GM10266 (cell line): ENCODE measurements at regions not wholly inside any gene's neighbourhood (a gene's known extent, or its start where the extent isn't known, plus 50 kb on each side); places are given as distances from the start of the nearest gene placed in this dataset.

Source experiments
- DNase-seq: peaks from one replicate; pipeline ENCODE4 v3.0.0; 2012; ENCODE audit errors: extremely low spot score
- TF ChIP-seq, protein P1 (sequence below): IDR thresholded peaks from 2 replicates; pipeline ENCODE4 v1.5.1; 2012; ENCODE audit warnings: mild to moderate bottlenecking, low read depth; ENCODE audit not compliant: control insufficient read depth, insufficient read depth; ENCODE audit errors: missing control alignments

DNA sequence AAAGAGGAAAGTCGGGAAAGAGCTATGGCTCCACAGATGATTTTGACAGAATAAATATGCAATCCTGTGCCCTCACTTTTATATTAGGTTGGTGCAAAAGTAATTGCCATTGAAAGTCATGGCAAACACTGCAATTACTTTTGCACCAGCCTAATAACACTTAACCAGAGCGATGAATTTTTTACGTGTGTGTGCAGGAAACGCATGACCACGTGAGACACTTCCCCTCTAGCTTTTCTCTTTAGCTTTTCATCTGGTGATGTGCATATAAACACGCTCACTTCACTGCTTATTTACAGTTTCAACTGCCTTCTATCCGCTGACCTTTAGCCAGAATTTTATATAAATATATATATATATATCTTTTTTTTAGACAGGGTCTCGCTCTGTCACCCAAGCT is 216.3 kb upstream of the PSMD7 start:
- TF ChIP-seq, protein P1, sequence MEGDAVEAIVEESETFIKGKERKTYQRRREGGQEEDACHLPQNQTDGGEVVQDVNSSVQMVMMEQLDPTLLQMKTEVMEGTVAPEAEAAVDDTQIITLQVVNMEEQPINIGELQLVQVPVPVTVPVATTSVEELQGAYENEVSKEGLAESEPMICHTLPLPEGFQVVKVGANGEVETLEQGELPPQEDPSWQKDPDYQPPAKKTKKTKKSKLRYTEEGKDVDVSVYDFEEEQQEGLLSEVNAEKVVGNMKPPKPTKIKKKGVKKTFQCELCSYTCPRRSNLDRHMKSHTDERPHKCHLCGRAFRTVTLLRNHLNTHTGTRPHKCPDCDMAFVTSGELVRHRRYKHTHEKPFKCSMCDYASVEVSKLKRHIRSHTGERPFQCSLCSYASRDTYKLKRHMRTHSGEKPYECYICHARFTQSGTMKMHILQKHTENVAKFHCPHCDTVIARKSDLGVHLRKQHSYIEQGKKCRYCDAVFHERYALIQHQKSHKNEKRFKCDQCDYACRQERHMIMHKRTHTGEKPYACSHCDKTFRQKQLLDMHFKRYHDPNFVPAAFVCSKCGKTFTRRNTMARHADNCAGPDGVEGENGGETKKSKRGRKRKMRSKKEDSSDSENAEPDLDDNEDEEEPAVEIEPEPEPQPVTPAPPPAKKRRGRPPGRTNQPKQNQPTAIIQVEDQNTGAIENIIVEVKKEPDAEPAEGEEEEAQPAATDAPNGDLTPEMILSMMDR: no peak
- DNase-seq: no peak

DNA sequence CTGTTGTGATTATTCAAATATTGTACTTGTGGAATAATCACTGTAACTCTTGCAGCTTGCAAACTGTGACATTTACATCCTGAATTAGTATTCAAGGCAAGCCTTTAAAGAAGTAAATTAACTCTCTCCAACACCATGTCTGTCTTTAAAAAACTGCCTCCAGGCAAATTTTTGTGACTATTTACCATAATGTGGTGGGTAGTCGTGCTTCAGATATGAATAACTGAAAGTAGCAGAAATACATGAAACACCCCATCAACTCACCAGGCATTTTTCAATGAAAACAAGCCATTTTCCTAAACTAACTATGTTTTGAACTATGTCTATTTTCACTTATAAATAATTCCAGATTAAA is 217.4 kb upstream of the PSMD7 start:
- TF ChIP-seq, protein P1: no peak
- no peak for DNase-seq

DNA sequence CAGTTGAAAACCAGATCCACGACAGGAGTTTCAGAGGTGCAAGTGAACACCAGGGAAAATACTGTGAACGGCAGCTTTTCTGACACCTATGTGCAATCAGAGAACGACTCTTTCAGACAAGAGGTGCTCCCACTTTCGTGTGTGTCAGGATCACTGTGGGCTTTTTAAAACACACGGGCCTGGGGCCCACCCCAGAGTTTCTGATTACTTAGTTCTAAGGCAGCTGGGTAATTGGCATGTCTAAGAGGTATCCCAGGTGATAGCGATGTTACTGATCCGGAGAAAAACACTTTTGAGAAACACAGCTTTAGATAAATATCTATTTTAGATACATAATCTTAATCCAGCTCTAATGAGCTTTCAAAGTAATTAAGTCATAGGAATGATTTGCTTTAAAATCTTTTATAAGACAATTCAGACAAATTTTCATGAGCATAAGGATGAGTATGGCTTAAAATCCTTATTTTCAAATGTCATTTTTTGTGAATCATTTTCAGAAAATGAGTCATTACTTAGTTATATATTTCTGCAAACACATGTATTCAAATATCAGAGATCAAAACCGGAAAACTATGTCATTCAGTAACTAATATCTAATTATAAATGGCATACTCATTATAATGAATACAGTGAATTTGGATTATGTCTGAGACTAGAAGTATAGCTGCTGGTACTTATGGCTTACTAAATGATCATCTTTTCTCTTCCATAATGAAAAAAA is 217.9 kb upstream of the PSMD7 start:
- DNase-seq: no peak
- TF ChIP-seq, protein P1: no peak

DNA sequence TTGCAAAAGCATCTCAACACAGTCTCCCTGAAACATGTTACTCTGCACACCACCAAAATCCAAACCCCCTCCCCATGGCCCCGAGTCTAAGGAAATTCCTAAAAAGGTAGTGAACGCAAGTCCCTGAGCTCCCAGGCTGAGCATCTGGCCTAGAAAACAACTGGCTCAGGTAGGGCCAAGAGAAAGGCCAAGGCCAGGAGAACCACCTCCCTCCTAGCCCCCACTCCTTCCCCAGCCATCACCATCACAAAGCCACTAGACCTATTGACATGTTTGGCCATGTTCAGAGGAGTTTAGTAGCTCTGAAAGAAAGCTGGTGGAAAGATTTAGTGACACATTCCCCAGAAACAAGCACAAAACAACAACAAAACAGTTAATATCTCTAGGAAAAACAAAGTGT is 220.0 kb upstream of the PSMD7 start:
- no peak for DNase-seq
- TF ChIP-seq, protein P1: no peak

DNA sequence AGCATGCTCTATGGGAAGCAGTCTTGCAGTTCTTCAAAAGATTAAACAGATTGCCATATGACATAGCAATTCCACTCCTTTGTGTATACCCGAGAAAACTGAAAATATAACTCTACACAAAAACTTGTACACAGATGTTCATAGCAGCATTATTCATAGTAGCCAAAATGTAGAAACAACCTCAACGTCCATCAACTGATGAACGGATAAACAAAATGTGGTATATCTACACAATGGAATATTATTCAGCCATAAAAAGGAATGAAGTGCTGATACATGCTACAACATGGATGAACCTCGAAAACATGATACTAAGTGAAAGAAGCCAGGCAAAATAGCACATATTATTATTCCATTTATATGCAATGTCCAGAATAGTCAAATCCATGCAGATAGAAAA is 221.2 kb upstream of the PSMD7 start:
- TF ChIP-seq, protein P1: no peak
- no peak for DNase-seq

DNA sequence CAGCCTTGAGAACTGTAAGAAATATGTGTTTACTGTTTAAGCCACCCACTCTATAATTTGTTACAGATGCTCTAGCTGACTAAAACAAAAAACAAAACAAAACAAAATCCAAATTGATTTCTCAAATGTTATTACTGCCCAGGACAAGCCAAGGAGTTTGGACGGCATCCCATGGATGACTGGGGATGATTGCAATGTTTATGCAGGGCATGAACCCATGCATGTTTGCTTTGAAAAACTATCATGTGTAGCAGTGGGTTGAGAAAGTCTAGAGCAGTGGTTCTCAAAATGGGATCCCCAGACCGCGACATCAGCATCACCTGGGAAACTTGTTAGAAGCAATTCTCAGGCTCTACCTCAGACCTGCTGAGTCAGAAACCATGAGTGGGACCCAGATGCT is 223.2 kb upstream of the PSMD7 start:
- no peak for DNase-seq
- TF ChIP-seq, protein P1: no peak

DNA sequence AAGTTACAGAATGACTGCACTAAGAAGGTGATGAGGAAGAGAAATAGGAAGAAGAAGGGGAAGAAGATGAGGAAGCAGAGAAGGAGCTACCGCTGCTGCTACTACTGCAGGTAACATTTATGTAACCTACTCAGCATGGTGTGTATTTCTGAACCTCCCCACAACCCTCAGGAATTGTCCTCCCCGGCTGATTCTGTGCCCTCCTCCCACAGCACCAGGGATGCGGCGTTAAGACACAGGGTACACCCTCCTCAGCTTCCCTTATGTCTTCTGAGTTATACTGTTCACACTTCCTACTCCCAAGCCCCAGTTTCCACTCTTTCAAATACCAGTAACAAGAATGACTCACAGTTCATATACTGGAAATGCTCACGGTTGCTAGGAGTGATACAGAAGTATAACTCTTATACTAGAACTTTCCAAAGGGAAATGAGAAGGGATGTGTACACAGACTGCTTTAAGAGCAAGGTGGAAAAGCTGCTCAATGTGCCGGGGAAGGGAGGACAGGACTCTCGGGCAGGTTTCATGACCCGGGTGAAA is 224.5 kb upstream of the PSMD7 start:
- TF ChIP-seq, protein P1: no peak
- no peak for DNase-seq
